ENCODE measurements at regions not wholly inside any gene's neighbourhood (a gene's known extent, or its start where the extent isn't known, plus 50 kb on each side); places are given as distances from the start of the nearest gene placed in this dataset.

GRCh38 chr2:104004821-104005220, 849.1 kb upstream of the POU3F3 start:
- Histone ChIP-seq H3K4me3 (no peak overlapping the region), H3K27ac (no peak overlapping the region), H3K4me1 (no peaks in the 10 kb centered on the region), H3K9me3 (no peaks in the 10 kb centered on the region), H3K27me3 (no peaks in the 10 kb centered on the region), H3K36me3 (no peaks in the 10 kb centered on the region)
- DNase-seq = no peak
- TF ChIP-seq POLR2A (IDR thresholded peaks at IDR 0.05) (no peak), CTCF (IDR thresholded peaks at IDR 0.05) (no peak)
- intact Hi-C loops (cut with DNase I; ENCODE audit: low total_unique reads) = no loop called here

GRCh38 chr2:104016801-104017200, 837.1 kb upstream of the POU3F3 start:
- H3K9me3 ChIP-seq = no peaks in the 10 kb centered on the region
- H3K27me3 ChIP-seq = no peaks in the 10 kb centered on the region
- H3K36me3 ChIP-seq = no peaks in the 10 kb centered on the region
- H3K4me3 ChIP-seq = no peak overlapping the region
- H3K27ac ChIP-seq = no peak overlapping the region
- intact Hi-C loops (cut with DNase I; ENCODE audit: low total_unique reads) = no loop called here
- TF ChIP-seq POLR2A (IDR thresholded peaks at IDR 0.05) = no peak
- no peak for TF ChIP-seq CTCF (IDR thresholded peaks at IDR 0.05)
- no peak for DNase-seq
- H3K4me1 ChIP-seq = no peaks in the 10 kb centered on the region

GRCh38 chr2:104023306-104023705, 830.6 kb upstream of the POU3F3 start:
- intact Hi-C loops (cut with DNase I; ENCODE audit: low total_unique reads) = no loop called here
- Histone ChIP-seq H3K9me3 (no peaks in the 10 kb centered on the region), H3K4me1 (no peaks in the 10 kb centered on the region), H3K36me3 (no peaks in the 10 kb centered on the region), H3K27me3 (no peaks in the 10 kb centered on the region), H3K4me3 (no peak overlapping the region), H3K27ac (no peak overlapping the region)
- DNase-seq = no peak
- TF ChIP-seq POLR2A (IDR thresholded peaks at IDR 0.05) (no peak), CTCF (IDR thresholded peaks at IDR 0.05) (no peak)

GRCh38 chr2:104023765-104024164, 830.1 kb upstream of the POU3F3 start:
- no peak for TF ChIP-seq POLR2A (IDR thresholded peaks at IDR 0.05)
- no peak for TF ChIP-seq CTCF (IDR thresholded peaks at IDR 0.05)
- Histone ChIP-seq H3K4me1 (no peaks in the 10 kb centered on the region), H3K4me3 (no peak overlapping the region), H3K27ac (no peak overlapping the region), H3K9me3 (no peaks in the 10 kb centered on the region), H3K27me3 (no peaks in the 10 kb centered on the region), H3K36me3 (no peaks in the 10 kb centered on the region)
- intact Hi-C loops (cut with DNase I; ENCODE audit: low total_unique reads) = no loop called here
- DNase-seq = no peak

GRCh38 chr2:104025295-104025694, 828.6 kb upstream of the POU3F3 start:
- intact Hi-C loops (cut with DNase I; ENCODE audit: low total_unique reads) = no loop called here
- no peak for DNase-seq
- no peak overlapping the region for H3K27ac ChIP-seq
- no peaks in the 10 kb centered on the region for H3K36me3 ChIP-seq
- H3K27me3 ChIP-seq = no peaks in the 10 kb centered on the region
- H3K4me1 ChIP-seq = no peaks in the 10 kb centered on the region
- no peak for TF ChIP-seq CTCF (IDR thresholded peaks at IDR 0.05)
- TF ChIP-seq POLR2A (IDR thresholded peaks at IDR 0.05) = no peak
- H3K4me3 ChIP-seq = no peak overlapping the region
- no peaks in the 10 kb centered on the region for H3K9me3 ChIP-seq

Measured in uterus (tissue), 3 donors.